Mucosa of descending colon (tissue), 3 donors: ENCODE measurements at regions not wholly inside any gene's neighbourhood (a gene's known extent, or its start where the extent isn't known, plus 50 kb on each side); places are given as distances from the start of the nearest gene placed in this dataset.
"Not testable (repeated sequence)": the region's sequence is repeated elsewhere in the genome, so short reads cannot be mapped to it uniquely, and the experiment has no call there.

Experiments used
- ATAC-seq: fragments of 200-7000 bp; cut with Tn5 transposase; one replicate; pipeline ENCODE4 v1.9.1; 2020; ENCODE audit warnings: mild to moderate bottlenecking, moderate library complexity
- DNase-seq, 3 donors: peaks; one replicate each; pipeline ENCODE4 v3.0.0-alpha.2; 2020
- H3K36me3 ChIP-seq: fragments of 200-600 bp; one replicate; pipeline ENCODE4 v1.8.0; 2021; ENCODE audit warnings: low read depth, mild to moderate bottlenecking
- H3K4me1 ChIP-seq: fragments of 200-600 bp; one replicate; pipeline ENCODE4 v1.8.0; 2021; ENCODE audit warnings: low read depth, mild to moderate bottlenecking
- H3K4me3 ChIP-seq: fragments of 200-600 bp; one replicate; pipeline ENCODE4 v1.8.0; 2021; ENCODE audit warnings: mild to moderate bottlenecking
- H3K9me3 ChIP-seq: fragments of 200-600 bp; one replicate; pipeline ENCODE4 v1.8.0; 2021; ENCODE audit warnings: mild to moderate bottlenecking
- intact Hi-C, 2 donors: fragments of 100-400 bp; cut with DNase I in 1 of 2; cut with micrococcal nuclease in 1 of 2; formaldehyde crosslinking; loops; one replicate each; pipeline versions ENCODE4 v1.11.0 to v1.11.1; 2022; cut with DNase I, micrococcal nuclease
- TF ChIP-seq, protein P1 (sequence below): fragments of 200-600 bp; IDR thresholded peaks from one replicate; pipeline ENCODE4 v1.8.0; 2022; ENCODE audit warnings: antibody characterized with exemption, mild to moderate bottlenecking
- donor health status: DM: no; HTN: no; CAD: no; lungs with moderate emphysema.
- donor health status: DM: no; HTN: no; CAD: no.
- donor health status: DM: no; HTN: yes; CAD: no.

DNA sequence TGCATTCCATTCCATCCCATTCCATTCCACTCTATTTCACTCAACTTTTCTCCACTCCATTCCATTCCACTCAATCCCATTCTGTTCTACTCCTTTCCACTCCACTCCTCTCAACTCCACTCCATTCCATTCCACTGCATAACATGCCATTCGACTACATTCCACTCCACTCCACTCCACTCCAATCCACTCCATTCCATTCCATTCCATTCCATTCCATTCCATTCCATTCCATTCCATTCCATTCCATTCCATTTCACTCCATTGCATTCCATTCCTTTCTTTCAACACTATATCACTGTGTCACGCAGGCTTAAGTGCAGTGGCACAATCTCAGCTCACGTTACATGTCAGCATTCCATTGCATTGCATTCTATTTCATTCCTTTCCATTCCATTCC lies 1430.4 kb downstream of the TSPY10 start:
- intact Hi-C loops, ATAC-seq, H3K4me1 ChIP-seq, DNase-seq, H3K4me3 ChIP-seq, H3K36me3 ChIP-seq: not testable (repeated sequence)
- H3K9me3 ChIP-seq, result peaks cover 37% of the 10 kb centered on the region

DNA sequence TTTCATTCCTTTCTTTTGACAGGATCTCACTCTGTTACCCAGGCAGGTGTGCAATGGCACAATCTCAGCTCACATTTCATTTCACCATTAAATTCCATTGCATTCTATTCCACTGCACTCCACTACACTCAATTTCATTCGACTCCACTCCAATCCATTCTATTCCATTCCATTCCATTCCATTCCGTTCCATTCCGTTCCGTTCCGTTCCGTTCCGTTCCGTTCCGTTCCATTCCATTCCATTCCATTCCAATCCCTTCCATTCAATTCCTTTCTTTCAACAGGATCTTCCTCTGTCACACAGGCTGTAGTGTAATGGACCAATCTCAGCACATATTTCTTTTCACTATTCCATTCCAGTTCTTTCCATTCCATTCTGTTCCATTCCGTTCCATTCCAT lies 1445.7 kb downstream of the TSPY10 start:
- Histone ChIP-seq H3K4me3 (no peak overlapping the region), H3K4me1 (no peaks in the 10 kb centered on the region), H3K9me3 (peaks cover 36% of the 10 kb centered on the region), H3K36me3 (no peaks in the 10 kb centered on the region)
- TF ChIP-seq, protein P1, sequence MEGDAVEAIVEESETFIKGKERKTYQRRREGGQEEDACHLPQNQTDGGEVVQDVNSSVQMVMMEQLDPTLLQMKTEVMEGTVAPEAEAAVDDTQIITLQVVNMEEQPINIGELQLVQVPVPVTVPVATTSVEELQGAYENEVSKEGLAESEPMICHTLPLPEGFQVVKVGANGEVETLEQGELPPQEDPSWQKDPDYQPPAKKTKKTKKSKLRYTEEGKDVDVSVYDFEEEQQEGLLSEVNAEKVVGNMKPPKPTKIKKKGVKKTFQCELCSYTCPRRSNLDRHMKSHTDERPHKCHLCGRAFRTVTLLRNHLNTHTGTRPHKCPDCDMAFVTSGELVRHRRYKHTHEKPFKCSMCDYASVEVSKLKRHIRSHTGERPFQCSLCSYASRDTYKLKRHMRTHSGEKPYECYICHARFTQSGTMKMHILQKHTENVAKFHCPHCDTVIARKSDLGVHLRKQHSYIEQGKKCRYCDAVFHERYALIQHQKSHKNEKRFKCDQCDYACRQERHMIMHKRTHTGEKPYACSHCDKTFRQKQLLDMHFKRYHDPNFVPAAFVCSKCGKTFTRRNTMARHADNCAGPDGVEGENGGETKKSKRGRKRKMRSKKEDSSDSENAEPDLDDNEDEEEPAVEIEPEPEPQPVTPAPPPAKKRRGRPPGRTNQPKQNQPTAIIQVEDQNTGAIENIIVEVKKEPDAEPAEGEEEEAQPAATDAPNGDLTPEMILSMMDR, result no peak
- peak in 1 of 3 donors; percentile 17 for DNase-seq
- intact Hi-C loops, result no loop called here
- no peak for ATAC-seq

DNA sequence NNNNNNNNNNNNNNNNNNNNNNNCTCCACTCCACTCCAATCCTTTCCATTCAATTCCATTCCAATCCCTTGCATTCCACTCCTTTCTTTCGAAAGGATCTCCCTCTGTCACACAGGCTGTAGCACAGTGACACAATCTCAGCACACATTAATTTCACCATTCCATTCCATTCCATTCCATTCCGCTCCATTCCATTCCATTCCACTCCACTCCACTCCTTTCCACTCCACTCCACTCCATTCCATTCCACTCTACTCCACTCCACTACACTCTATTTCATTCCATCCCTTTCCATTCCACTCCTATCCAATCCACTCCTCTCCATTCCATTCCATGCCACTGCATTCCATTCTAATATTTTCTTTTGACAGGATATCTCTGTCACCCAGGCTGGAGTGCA lies 1459.0 kb downstream of the TSPY10 start:
- H3K4me1 ChIP-seq, result no peaks in the 10 kb centered on the region
- intact Hi-C loops, result no loop called here
- no peak for ATAC-seq
- no peaks in the 10 kb centered on the region for H3K36me3 ChIP-seq
- H3K9me3 ChIP-seq, result peaks cover 18% of the 10 kb centered on the region
- TF ChIP-seq, protein P1, result no peak
- H3K4me3 ChIP-seq, result no peak overlapping the region
- DNase-seq, result no peak

DNA sequence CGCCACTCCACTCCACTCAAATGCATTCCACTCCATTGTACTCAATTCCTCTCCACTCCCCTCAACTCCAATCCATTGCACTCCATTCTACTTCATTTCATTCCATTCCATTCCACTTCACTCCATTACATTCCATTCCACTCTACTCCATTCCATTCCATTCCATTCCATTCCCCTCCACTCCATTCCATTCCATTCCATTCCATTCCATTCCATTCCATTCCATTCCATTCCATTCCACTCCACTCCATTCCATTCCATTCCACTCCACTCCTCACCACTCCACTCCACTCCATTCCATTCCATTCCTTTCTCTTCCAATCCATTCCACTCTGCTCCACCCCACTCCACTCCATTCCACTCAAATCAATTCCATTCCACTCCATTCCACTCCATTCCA lies 1459.9 kb downstream of the TSPY10 start:
- Histone ChIP-seq H3K9me3 (peaks cover 18% of the 10 kb centered on the region), H3K4me1 (no peaks in the 10 kb centered on the region), H3K4me3 (no peak overlapping the region), H3K36me3 (no peaks in the 10 kb centered on the region)
- ATAC-seq, result peak; percentile 34
- TF ChIP-seq, protein P1, result no peak
- DNase-seq, result no peak
- intact Hi-C loops, result no loop called here

- ATAC-seq, result no peak
- no peak overlapping the region for H3K4me3 ChIP-seq
Observed at GRCh38 chrY:10993955-10994354, 1466.3 kb downstream of the TSPY10 start.

GRCh38 chrY:10999715-11000114 lies 1472.0 kb downstream of the TSPY10 start:
- intact Hi-C loops, H3K36me3 ChIP-seq, H3K4me1 ChIP-seq, DNase-seq, H3K4me3 ChIP-seq: not testable (repeated sequence)
- peak; percentile 64 for ATAC-seq
- H3K9me3 ChIP-seq, result peaks cover 27% of the 10 kb centered on the region

More at GRCh38 chrY:10993955-10994354, 1466.3 kb downstream of the TSPY10 start:
- peaks cover 14% of the 10 kb centered on the region for H3K9me3 ChIP-seq
- no peak for DNase-seq
- no peaks in the 10 kb centered on the region for H3K4me1 ChIP-seq
- intact Hi-C loops, result no loop called here
- no peaks in the 10 kb centered on the region for H3K36me3 ChIP-seq
- TF ChIP-seq, protein P1, result no peak

GRCh38 chrY:11014229-11014628 lies 1486.5 kb downstream of the TSPY10 start:
- H3K4me3 ChIP-seq, H3K36me3 ChIP-seq, H3K4me1 ChIP-seq, DNase-seq, intact Hi-C loops: not testable (repeated sequence)
- H3K9me3 ChIP-seq, result peaks cover 37% of the 10 kb centered on the region
- peak; percentile 24 for ATAC-seq
